ENCODE measurements at regions not wholly inside any gene's neighbourhood (a gene's known extent, or its start where the extent isn't known, plus 50 kb on each side); places are given as distances from the start of the nearest gene placed in this dataset.
"Not testable (repeated sequence)": the region's sequence is repeated elsewhere in the genome, so short reads cannot be mapped to it uniquely, and the experiment has no call there.

DNA sequence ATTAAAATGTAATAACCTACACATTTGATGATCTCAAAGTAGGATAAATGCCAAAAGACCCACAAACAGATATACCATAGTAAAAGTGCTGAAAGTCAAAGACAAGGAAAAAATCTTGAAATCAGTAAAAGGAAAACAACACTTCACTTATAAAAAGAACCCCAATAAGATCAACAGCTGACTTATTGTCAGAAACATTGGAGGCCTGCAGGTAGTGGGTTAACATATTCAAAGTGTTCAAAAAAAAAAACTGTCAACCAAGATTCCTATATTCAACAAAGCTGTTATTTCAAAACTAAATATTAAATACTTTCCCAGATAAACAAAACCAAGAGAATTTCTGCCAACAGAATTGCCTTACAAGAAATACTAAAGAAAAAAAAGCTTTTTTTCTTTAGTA lies 347.1 kb downstream of the GUCY2F start:
- DNase-seq: no peak
- H3K9me3 Mint-ChIP-seq (ENCODE audit: low read depth, unreplicated experiment): peaks cover 14% of the 10 kb centered on the region
- intact Hi-C loops (cut with micrococcal nuclease; ENCODE audit: unreplicated experiment): no loop called here
- no peaks in the 10 kb centered on the region for H3K4me1 Mint-ChIP-seq (ENCODE audit: low read depth, unreplicated experiment)
- no peaks in the 10 kb centered on the region for H3K36me3 Mint-ChIP-seq (ENCODE audit: insufficient read depth, unreplicated experiment)
- CTCF ChIA-PET: no interaction called here
- H3K27me3 Mint-ChIP-seq (ENCODE audit: unreplicated experiment): no peaks in the 10 kb centered on the region
- no peak overlapping the region for H3K27ac Mint-ChIP-seq (ENCODE audit: unreplicated experiment)
- no peak overlapping the region for H3K4me3 Mint-ChIP-seq (ENCODE audit: low read depth, unreplicated experiment)
- TF ChIP-seq, protein P1, sequence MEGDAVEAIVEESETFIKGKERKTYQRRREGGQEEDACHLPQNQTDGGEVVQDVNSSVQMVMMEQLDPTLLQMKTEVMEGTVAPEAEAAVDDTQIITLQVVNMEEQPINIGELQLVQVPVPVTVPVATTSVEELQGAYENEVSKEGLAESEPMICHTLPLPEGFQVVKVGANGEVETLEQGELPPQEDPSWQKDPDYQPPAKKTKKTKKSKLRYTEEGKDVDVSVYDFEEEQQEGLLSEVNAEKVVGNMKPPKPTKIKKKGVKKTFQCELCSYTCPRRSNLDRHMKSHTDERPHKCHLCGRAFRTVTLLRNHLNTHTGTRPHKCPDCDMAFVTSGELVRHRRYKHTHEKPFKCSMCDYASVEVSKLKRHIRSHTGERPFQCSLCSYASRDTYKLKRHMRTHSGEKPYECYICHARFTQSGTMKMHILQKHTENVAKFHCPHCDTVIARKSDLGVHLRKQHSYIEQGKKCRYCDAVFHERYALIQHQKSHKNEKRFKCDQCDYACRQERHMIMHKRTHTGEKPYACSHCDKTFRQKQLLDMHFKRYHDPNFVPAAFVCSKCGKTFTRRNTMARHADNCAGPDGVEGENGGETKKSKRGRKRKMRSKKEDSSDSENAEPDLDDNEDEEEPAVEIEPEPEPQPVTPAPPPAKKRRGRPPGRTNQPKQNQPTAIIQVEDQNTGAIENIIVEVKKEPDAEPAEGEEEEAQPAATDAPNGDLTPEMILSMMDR (IDR thresholded peaks at IDR 0.05; ENCODE audit: unreplicated experiment): no peak
- BruUV-seq (replicated peaks): no TSS peak

DNA sequence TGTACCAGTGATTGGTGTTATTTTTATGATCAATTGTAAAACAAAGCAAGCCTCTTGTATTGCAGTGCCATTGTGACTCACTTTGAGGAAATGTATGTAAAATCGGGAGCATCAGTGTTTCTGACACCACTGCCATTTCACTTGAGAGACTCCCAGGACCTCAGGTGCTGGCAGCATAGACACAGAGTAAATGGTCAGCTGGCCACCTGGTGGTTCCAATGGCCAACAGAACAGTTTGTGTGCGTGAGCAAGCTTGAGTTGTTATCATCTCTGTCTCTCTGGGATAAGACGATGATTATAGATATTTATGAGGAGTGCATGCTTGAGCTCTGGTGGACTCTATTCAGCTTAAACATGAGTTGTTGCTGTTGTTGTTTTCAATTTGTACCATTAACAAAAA lies 356.6 kb downstream of the GUCY2F start:
- H3K27ac Mint-ChIP-seq (ENCODE audit: unreplicated experiment): no peak overlapping the region
- no peaks in the 10 kb centered on the region for H3K36me3 Mint-ChIP-seq (ENCODE audit: insufficient read depth, unreplicated experiment)
- TF ChIP-seq, protein P1 (IDR thresholded peaks at IDR 0.05; ENCODE audit: unreplicated experiment): no peak
- H3K4me3 Mint-ChIP-seq (ENCODE audit: low read depth, unreplicated experiment): no peak overlapping the region
- no peaks in the 10 kb centered on the region for H3K27me3 Mint-ChIP-seq (ENCODE audit: unreplicated experiment)
- CTCF ChIA-PET: no interaction called here
- BruUV-seq (replicated peaks): no TSS peak
- H3K4me1 Mint-ChIP-seq (ENCODE audit: low read depth, unreplicated experiment): no peaks in the 10 kb centered on the region
- DNase-seq: no peak
- peaks cover 2% of the 10 kb centered on the region for H3K9me3 Mint-ChIP-seq (ENCODE audit: low read depth, unreplicated experiment)
- intact Hi-C loops (cut with micrococcal nuclease; ENCODE audit: unreplicated experiment): no loop called here

DNA sequence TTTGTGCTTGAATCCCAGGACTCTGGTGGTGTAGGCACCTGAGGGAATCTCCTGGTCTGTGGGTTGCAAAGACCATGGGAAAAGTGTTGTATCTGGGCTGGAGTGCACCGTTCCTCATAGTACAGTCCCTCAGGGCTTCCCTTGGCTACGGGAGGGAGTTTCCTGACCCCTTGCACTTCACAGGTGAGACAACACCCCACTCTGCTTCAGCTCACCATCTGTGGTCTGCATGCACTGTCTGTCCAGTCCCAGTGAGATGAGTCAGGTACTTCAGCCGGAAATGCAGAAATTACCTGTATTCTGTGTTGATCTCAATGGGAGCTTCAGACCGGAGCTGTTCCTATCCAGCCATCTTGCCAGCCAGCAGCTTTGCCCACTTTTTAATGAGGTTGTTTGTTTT lies 353.0 kb upstream of the IRS4 start:
- TF ChIP-seq, protein P1 (IDR thresholded peaks at IDR 0.05; ENCODE audit: unreplicated experiment): no peak
- no peak for DNase-seq
- Mint-ChIP-seq H3K36me3 (ENCODE audit: insufficient read depth, unreplicated experiment) (no peaks in the 10 kb centered on the region), H3K4me3 (ENCODE audit: low read depth, unreplicated experiment) (no peak overlapping the region), H3K27me3 (ENCODE audit: unreplicated experiment) (no peaks in the 10 kb centered on the region), H3K27ac (ENCODE audit: unreplicated experiment) (no peak overlapping the region), H3K9me3 (ENCODE audit: low read depth, unreplicated experiment) (peaks cover 7% of the 10 kb centered on the region), H3K4me1 (ENCODE audit: low read depth, unreplicated experiment) (no peaks in the 10 kb centered on the region)
- BruUV-seq (replicated peaks): no TSS peak
- CTCF ChIA-PET: no interaction called here
- intact Hi-C loops (cut with micrococcal nuclease; ENCODE audit: unreplicated experiment): no loop called here

DNA sequence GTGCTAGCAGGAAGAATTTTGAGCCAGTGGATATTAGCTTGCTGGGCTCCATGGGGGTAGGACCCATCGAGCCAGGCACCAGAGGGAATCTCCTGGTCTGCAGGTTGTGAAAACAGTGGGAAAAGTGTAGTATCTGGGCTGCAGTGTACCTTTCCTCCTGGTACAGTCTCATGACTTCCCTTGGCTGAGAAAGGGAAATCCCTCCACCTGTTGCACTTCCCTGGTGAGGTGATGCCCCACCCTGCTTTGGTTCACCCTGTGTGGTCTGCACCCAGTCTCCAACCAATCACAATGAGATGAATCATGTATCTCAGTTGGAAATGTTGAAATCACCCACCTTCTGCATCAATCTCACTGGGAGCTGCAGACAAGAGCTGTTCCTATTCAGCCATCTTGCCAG lies 341.4 kb upstream of the IRS4 start:
- intact Hi-C loops (cut with micrococcal nuclease; ENCODE audit: unreplicated experiment): no loop called here
- Mint-ChIP-seq H3K36me3 (ENCODE audit: insufficient read depth, unreplicated experiment) (no peaks in the 10 kb centered on the region), H3K4me3 (ENCODE audit: low read depth, unreplicated experiment) (no peak overlapping the region), H3K27ac (ENCODE audit: unreplicated experiment) (no peak overlapping the region), H3K27me3 (ENCODE audit: unreplicated experiment) (no peaks in the 10 kb centered on the region), H3K4me1 (ENCODE audit: low read depth, unreplicated experiment) (no peaks in the 10 kb centered on the region), H3K9me3 (ENCODE audit: low read depth, unreplicated experiment) (peaks cover 7% of the 10 kb centered on the region)
- no TSS peak for BruUV-seq (replicated peaks)
- no peak for DNase-seq
- TF ChIP-seq, protein P1 (IDR thresholded peaks at IDR 0.05; ENCODE audit: unreplicated experiment): no peak
- CTCF ChIA-PET: no interaction called here

DNA sequence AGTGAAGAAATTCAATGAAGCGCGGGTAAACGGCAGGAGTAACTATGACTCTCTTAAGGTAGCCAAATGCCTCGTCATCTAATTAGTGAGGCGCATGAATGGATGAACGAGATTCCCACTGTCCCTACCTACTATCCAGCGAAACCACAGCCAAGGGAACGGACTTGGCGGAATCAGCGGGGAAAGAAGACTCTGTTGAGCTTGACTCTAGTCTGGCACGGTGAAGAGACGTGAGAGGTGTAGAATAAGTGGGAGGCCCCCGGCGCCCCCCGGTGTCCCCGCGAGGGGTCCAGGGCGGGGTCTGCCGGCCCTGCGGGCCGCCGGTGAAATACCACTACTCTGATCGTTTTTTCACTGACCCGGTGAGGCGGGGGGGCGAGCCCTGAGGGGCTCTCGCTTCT lies 317.8 kb upstream of the IRS4 start:
- H3K4me1 Mint-ChIP-seq (ENCODE audit: low read depth, unreplicated experiment); BruUV-seq (replicated peaks); H3K9me3 Mint-ChIP-seq (ENCODE audit: low read depth, unreplicated experiment); H3K4me3 Mint-ChIP-seq (ENCODE audit: low read depth, unreplicated experiment); H3K36me3 Mint-ChIP-seq (ENCODE audit: insufficient read depth, unreplicated experiment); DNase-seq; H3K27ac Mint-ChIP-seq (ENCODE audit: unreplicated experiment); H3K27me3 Mint-ChIP-seq (ENCODE audit: unreplicated experiment); CTCF ChIA-PET: not testable (repeated sequence)
- intact Hi-C loops (cut with micrococcal nuclease; ENCODE audit: unreplicated experiment): loop anchor here (5.0 kb wide), 1 partner anchor 328 kb away; no protein-coding TSS in a partner anchor
